ENCODE measurements at regions not wholly inside any gene's neighbourhood (a gene's known extent, or its start where the extent isn't known, plus 50 kb on each side); places are given as distances from the start of the nearest gene placed in this dataset.
A peak's percentile ranks its signal among the peaks of the same experiment; 100 is the strongest.

GRCh38 chr4:43837604-43838003 lies 611.0 kb downstream of the KCTD8 start:
- no peak for DNase-seq

- DNase-seq = no peak
Observed at GRCh38 chr4:43842594-43842993, 606.0 kb downstream of the KCTD8 start.

GRCh38 chr4:43843501-43843900 lies 605.1 kb downstream of the KCTD8 start:
- no peak for DNase-seq

GRCh38 chr4:43846111-43846587 lies 602.5 kb downstream of the KCTD8 start:
- DNase-seq = no peak

GRCh38 chr4:43853565-43854264 lies 594.9 kb downstream of the KCTD8 start:
- DNase-seq = peak in 1 of 2 experiments; percentile 55

GRCh38 chr4:43855283-43855682 lies 593.3 kb downstream of the KCTD8 start:
- DNase-seq = peak; percentile 54 to 90

- DNase-seq = no peak
Observed at GRCh38 chr4:43864616-43865146, 583.9 kb downstream of the KCTD8 start.

GRCh38 chr4:43867908-43868307 lies 580.7 kb downstream of the KCTD8 start:
- no peak for DNase-seq

- no peak for DNase-seq
Observed at GRCh38 chr4:43875655-43876054, 573.0 kb downstream of the KCTD8 start.

GRCh38 chr4:43882470-43882869 lies 566.1 kb downstream of the KCTD8 start:
- DNase-seq = no peak

- DNase-seq = no peak
Observed at GRCh38 chr4:43886196-43886595, 562.4 kb downstream of the KCTD8 start.

GRCh38 chr4:43898836-43899235 lies 549.8 kb downstream of the KCTD8 start:
- no peak for DNase-seq

GRCh38 chr4:43903456-43903855 lies 545.2 kb downstream of the KCTD8 start:
- DNase-seq = no peak

GRCh38 chr4:43918377-43918776 lies 530.2 kb downstream of the KCTD8 start:
- DNase-seq = no peak

- no peak for DNase-seq
Observed at GRCh38 chr4:43932448-43932847, 516.2 kb downstream of the KCTD8 start.

- no peak for DNase-seq
Observed at GRCh38 chr4:43943998-43944397, 504.6 kb downstream of the KCTD8 start.

- DNase-seq = no peak
Observed at GRCh38 chr4:43959976-43960375, 488.6 kb downstream of the KCTD8 start.

- no peak for DNase-seq
Observed at GRCh38 chr4:43968011-43968410, 480.6 kb downstream of the KCTD8 start.

GRCh38 chr4:43983610-43984009 lies 465.0 kb downstream of the KCTD8 start:
- no peak for DNase-seq

- DNase-seq = no peak
Observed at GRCh38 chr4:43987331-43987944, 461.2 kb downstream of the KCTD8 start.

GRCh38 chr4:43990551-43990950 lies 458.1 kb downstream of the KCTD8 start:
- no peak for DNase-seq

- DNase-seq = no peak
Observed at GRCh38 chr4:43990963-43991362, 457.6 kb downstream of the KCTD8 start.

GRCh38 chr4:43992552-43992951 lies 456.1 kb downstream of the KCTD8 start:
- DNase-seq = no peak

GRCh38 chr4:43993196-43993902 lies 455.3 kb downstream of the KCTD8 start:
- DNase-seq = no peak
